ENCODE measurements at regions not wholly inside any gene's neighbourhood (a gene's known extent, or its start where the extent isn't known, plus 50 kb on each side); places are given as distances from the start of the nearest gene placed in this dataset.

DNA sequence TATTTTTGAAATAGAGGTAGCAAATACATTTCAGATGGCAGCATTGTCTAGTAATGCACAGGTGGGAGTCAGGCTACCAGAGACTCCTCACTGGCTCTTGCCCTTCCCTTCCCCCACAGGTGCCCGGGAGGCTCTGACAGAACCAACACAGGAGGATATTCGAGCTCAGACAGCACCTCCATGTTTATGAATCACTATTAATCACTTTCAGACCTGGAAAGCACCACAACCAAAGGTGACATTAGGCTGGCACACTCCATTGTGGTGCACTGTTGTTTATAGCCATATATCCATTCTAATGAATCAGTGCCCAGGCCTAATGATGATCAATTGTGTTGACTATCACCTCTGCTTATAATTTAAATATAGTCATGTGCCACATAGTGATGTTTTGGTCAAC is 107.8 kb upstream of the NAMPT start:
- WGBS, 5 donors = 56 to 71% (median 67%) methylated on average over 2 of the region's 2 CpGs
- TF ChIP-seq POLR2AphosphoS5 (IDR thresholded peaks at IDR 0.05) (no peak), POLR2A (IDR thresholded peaks at IDR 0.05) (no peak)
- TF ChIP-seq, protein P1, sequence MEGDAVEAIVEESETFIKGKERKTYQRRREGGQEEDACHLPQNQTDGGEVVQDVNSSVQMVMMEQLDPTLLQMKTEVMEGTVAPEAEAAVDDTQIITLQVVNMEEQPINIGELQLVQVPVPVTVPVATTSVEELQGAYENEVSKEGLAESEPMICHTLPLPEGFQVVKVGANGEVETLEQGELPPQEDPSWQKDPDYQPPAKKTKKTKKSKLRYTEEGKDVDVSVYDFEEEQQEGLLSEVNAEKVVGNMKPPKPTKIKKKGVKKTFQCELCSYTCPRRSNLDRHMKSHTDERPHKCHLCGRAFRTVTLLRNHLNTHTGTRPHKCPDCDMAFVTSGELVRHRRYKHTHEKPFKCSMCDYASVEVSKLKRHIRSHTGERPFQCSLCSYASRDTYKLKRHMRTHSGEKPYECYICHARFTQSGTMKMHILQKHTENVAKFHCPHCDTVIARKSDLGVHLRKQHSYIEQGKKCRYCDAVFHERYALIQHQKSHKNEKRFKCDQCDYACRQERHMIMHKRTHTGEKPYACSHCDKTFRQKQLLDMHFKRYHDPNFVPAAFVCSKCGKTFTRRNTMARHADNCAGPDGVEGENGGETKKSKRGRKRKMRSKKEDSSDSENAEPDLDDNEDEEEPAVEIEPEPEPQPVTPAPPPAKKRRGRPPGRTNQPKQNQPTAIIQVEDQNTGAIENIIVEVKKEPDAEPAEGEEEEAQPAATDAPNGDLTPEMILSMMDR (IDR thresholded peaks at IDR 0.05 in 8 of 11, conservative IDR thresholded peaks at IDR 0.05 in 3 of 11) = no peak
- intact Hi-C loops (cut with DNase I; ENCODE audit: low total_unique reads) = no loop called here
- Histone ChIP-seq H3K27ac (no peak overlapping the region), H3K4me3 (no peak overlapping the region), H3K9me3 (no peaks in the 10 kb centered on the region), H3K4me1 (no peaks in the 10 kb centered on the region), H3K36me3 (no peaks in the 10 kb centered on the region), H3K27me3 (replicated peaks in 1 of 7) (peaks cover 0 to 12% (median 0%) of the 10 kb centered on the region in 7 donors)
- DNase-seq = no peak

DNA sequence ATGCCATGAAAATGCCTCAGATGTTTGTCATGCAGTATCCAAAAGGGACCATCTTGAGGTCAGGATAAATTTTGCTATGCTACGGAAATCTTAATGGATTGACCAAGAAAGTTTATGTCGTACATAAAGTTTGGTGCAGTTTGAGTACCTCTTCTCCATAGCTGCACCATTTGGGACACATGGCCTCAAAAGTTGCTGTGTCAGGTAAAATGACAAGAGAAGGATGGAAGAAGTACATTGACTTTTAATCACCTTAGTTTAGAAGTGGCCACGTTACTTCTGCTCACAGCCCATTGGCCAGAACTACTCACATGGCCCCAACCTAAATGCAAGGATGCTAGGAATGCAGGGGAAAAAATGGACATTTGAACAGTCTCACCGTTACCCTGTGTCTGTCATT is 107.4 kb upstream of the NAMPT start:
- TF ChIP-seq POLR2AphosphoS5 (IDR thresholded peaks at IDR 0.05) (no peak), POLR2A (IDR thresholded peaks at IDR 0.05) (no peak)
- TF ChIP-seq, protein P1 (IDR thresholded peaks at IDR 0.05 in 8 of 11, conservative IDR thresholded peaks at IDR 0.05 in 3 of 11) = no peak
- Histone ChIP-seq H3K9me3 (no peaks in the 10 kb centered on the region), H3K27ac (no peak overlapping the region), H3K4me3 (no peak overlapping the region), H3K36me3 (no peaks in the 10 kb centered on the region), H3K4me1 (no peaks in the 10 kb centered on the region), H3K27me3 (replicated peaks in 1 of 7) (peaks cover 0 to 12% (median 0%) of the 10 kb centered on the region in 7 donors)
- no peak for DNase-seq
- 83 to 89% (median 85%) methylated on average over 4 of the region's 4 CpGs for WGBS, 5 donors
- intact Hi-C loops (cut with DNase I; ENCODE audit: low total_unique reads) = no loop called here

DNA sequence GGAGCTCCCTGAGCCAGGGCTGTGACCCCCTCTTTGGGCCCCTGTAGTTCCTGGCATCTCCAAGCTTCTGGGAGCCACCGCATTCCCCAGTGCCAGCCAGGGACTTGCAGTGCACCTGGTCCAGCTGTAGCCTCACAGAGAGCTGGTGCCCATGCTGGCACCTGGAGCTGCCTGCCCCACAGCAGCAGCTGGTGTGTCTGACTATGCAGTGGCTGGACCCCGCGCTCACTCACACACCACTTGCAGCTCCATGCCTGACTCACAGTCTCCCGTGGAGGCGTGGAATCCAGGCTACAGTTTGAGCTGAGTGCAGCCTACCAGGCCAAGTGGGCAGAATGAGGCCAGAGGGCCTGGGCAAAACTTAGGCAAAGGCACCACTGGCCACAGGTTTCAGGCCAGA is 102.2 kb upstream of the NAMPT start:
- intact Hi-C loops (cut with DNase I; ENCODE audit: low total_unique reads) = no loop called here
- 87 to 94% (median 92%) methylated on average over 2 to 5 of the region's 5 CpGs for WGBS, 5 donors
- H3K4me1 ChIP-seq = no peaks in the 10 kb centered on the region
- H3K27ac ChIP-seq = no peak overlapping the region
- TF ChIP-seq, protein P1 (IDR thresholded peaks at IDR 0.05 in 8 of 11, conservative IDR thresholded peaks at IDR 0.05 in 3 of 11) = no peak
- TF ChIP-seq POLR2A (IDR thresholded peaks at IDR 0.05) = no peak
- no peak for TF ChIP-seq POLR2AphosphoS5 (IDR thresholded peaks at IDR 0.05)
- H3K4me3 ChIP-seq = no peak overlapping the region
- DNase-seq = peak; percentile 56
- H3K27me3 ChIP-seq (replicated peaks in 1 of 7) = no peaks in the 10 kb centered on the region
- H3K36me3 ChIP-seq = no peaks in the 10 kb centered on the region
- no peaks in the 10 kb centered on the region for H3K9me3 ChIP-seq

DNA sequence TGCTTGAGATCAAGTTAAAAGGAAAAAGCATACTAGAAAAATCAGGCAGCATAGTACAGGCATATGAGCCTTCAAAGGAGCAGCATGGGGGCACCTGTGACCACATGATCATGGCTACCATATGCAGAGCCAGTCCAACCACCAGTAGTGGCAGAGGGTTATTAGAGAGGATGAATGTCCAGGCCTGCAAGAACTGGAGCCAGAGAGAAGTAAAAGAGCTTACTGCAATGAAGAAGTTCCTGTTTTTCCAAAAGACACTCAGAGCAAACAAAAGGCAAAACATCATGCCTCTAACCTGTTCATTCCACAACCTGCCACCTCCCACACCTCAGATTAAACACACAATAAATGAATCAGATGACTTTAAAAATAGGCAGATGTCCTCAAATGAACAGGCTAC is 99.6 kb upstream of the NAMPT start:
- no peak overlapping the region for H3K4me3 ChIP-seq
- H3K27ac ChIP-seq = peak overlapping the region in 2 of 8 donors; percentile 9 to 60
- intact Hi-C loops (cut with DNase I; ENCODE audit: low total_unique reads) = no loop called here
- no peak for DNase-seq
- TF ChIP-seq POLR2AphosphoS5 (IDR thresholded peaks at IDR 0.05) (no peak), POLR2A (IDR thresholded peaks at IDR 0.05) (no peak)
- TF ChIP-seq, protein P1 (IDR thresholded peaks at IDR 0.05 in 8 of 11, conservative IDR thresholded peaks at IDR 0.05 in 3 of 11) = no peak
- H3K36me3 ChIP-seq = no peaks in the 10 kb centered on the region
- H3K9me3 ChIP-seq = no peaks in the 10 kb centered on the region
- no peaks in the 10 kb centered on the region for H3K4me1 ChIP-seq
- H3K27me3 ChIP-seq (replicated peaks in 1 of 7) = no peaks in the 10 kb centered on the region

Data from spleen (tissue), 11 donors.